ENCODE measurements at regions not wholly inside any gene's neighbourhood (a gene's known extent, or its start where the extent isn't known, plus 50 kb on each side); places are given as distances from the start of the nearest gene placed in this dataset.

DNA sequence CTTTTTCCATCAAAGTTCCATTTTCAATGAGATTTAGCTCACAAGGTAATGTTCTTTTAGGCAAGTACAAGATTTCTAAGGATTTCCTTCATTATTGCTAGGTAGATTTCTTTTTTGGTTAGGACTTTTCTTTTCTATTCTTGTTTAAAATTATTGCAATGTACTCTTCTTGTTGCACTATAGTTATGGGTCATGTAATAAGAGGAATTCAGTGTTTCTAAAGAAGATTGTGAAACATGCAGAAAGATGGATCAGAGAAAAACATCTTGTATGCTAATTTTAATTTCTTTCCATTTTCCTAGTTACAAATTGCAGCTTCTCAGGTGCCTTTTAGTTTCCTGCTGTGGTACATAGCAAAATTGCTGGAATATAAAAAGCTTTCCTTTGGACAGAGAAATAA is 56.1 kb downstream of the BTG1 start:
- no peak for DNase-seq

DNA sequence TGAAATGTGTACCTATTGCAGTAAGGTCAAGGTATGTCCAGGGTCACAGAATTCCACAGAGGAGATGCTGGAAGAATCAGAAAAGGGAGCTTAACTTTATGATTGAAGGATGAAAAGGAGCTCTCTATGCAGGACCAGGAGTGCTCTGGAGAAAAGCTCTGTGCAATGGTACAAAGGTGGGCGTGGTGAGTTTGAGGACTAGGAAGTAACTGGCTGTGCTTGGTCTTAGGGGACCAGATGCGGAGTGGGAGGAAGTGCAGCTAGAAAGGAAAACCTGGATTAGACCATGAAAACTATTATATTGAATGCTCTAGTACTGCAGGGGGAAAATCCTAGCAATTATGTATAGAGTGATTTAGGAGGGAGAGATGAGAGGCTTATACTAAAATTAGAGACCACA is 56.8 kb downstream of the BTG1 start:
- DNase-seq, result no peak

GRCh38 chr12:92085736-92086040 is 60.0 kb downstream of the BTG1 start:
- no peak for DNase-seq

DNA sequence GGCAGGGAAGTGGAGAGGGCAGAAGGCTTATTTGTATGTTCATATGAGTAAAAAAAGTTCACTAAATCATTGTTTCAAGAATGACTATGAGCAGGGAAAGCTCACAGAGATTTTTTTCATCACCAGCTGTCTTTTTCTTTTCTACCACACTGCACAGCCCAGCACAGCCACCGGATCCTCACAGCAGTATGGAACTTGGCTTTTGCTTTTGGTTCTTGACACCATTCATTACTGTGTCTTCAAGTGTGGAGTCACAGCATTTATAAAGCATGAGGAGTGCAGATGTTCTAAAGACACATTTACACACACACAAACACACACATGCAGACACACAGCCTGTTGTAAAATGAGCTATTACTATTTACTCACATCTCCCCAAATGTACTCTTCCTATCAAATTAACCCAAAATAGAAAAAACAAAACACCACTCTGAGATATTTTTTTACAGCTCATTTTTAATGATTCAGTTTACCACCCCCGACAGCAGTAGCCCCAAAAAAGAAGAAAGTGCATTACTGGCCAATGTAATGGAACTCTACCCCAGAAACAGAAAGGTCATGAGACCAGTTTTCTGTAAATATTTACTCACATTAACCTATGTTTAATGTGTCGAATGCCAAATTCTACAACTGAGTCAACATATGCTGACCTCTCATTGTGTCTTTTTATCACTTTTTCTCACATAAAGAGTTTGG is 60.5 kb downstream of the BTG1 start:
- DNase-seq, result no peak

DNA sequence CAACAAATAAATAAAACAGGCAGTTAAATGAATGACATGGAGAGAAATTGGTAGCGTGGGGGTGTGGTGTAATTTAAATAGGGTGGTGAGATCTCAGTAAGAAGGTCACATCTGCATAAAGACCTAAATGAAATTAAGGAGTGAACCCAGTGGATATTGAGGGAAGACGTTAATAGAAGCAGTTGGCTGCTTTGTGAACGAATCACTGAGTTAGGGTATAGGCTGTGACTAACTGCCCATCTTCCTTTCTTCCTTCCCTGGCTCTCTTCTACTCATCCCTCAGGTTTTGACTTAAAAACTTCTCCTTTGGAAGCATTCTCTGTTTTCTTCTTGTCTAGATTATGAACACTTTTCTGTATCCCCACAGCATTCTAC is 64.7 kb downstream of the BTG1 start:
- no peak for DNase-seq

DNA sequence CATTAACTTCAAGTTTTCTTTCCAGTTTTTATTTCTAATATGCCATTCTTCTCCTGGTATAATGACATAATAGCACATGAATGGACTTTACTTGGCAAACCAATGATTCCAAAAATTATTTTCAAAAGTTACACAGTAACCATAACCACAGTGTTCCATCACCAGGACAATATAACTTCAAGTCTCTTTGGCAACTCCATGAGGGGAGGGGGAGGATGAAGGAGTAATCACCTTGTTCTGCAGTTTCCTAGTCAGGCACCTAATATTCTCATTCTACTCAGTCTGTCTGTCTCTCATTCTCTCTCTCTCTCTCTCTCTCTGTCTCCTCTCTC is 66.6 kb downstream of the BTG1 start:
- DNase-seq, result no peak

DNA sequence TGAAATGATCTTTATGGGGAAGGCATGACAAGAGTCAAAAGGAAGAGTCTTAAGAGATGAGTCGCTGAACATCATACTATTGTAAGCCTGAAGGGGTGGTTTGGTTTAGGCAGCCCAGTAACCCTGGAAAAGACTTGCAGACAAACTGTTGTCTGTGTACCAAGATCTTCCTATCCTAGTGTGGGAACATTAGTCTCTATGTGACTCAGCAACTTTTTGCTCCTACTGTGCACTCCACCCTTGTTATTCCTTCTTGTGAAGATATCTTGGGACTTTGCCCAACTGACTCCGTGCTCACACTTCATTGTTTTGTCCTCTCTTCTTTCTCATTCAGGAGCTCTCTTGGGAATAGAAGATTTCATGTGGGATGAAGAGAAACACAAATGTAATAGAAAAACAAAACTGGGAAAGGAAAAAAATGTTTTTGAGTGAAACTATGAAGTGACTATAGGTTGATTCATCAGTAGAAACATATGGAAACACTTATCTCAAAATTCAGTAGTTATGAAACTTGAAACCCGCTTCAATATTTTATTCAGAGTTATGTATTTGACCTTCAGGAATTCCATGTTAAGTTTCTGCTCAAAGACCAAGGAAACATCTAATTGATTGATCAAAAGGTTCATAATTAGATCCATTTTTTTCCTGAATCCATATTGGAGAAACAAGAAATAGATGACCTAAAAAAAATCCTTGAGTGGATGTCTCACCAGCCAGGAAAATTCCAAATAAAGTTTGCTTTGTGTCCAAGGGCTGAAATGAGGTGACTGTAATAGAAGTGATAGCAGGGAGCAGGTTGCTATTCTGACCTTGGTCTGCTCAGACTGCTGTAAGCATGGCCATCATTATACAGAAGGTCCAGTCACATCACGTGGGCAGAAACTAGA is 67.2 kb downstream of the BTG1 start:
- no peak for DNase-seq

GRCh38 chr12:92077530-92077929 is 68.1 kb downstream of the BTG1 start:
- no peak for DNase-seq

GRCh38 chr12:92076101-92076500 is 69.5 kb downstream of the BTG1 start:
- DNase-seq, result no peak

GRCh38 chr12:92075425-92075914 is 70.2 kb downstream of the BTG1 start:
- no peak for DNase-seq

- DNase-seq, result no peak
These were observed 70.8 kb downstream of the BTG1 start for GRCh38 chr12:92074889-92075288.

DNA sequence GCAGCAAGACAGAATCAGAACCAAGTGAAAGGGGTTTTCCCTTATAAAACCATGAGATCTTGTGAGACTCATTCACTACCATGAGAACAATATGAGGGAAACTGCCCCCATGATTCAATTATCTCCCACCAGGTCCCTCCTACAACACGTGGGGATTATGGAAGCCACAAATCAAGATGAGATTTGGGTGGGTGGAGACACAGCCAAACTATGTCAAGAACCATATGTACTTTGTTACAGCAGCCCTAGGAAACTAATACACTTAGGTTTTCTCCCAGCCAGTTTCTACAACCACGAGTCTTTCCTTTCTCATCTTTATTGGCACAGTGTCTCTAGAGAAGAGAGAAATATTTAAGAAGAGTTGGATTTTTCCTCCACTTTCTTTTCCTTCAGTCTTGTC is 72.6 kb downstream of the BTG1 start:
- no peak for DNase-seq

- no peak for DNase-seq
These were observed 73.5 kb downstream of the BTG1 start for GRCh38 chr12:92072112-92072511.

- DNase-seq, result no peak
These were observed 74.7 kb downstream of the BTG1 start for GRCh38 chr12:92070864-92071445.

GRCh38 chr12:92070054-92070863 is 75.4 kb downstream of the BTG1 start:
- no peak for DNase-seq

DNA sequence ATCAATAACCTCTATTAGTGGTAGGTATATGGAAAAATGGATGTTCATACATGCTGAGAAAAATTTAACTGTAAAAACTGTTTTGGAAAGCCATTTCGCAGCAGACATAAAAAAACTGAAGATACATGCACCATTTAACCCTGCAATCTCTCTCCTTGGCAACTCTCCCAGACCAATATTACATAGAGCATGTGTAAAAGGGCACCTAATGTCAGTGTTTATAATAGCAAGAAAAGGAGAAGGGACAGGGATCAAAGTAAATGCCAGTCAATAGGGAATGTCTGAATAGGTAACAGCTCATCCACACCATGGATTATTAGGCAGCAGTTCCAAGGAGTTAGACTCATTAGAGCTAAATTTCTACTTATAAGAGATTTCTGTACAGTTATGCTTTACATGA is 77.2 kb downstream of the BTG1 start:
- DNase-seq, result no peak

DNA sequence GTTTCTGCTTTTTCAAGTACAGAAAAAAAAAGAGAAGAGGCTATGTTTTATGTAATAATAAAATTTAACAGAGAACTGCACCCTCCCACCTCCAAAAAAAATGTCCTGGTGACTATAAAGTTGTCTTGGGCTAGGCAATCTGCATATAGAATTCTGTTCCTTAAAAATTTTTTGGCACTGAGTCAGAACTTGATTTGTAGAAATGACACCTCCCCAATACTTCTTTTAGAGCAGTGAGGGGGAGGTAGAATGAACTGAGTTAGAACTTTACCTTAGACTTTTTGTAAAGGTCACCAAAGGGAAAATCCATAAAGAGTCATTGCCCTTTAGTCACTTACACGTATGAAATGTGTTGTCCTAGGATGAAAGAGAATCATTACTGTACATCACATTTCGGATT is 80.0 kb downstream of the BTG1 start:
- DNase-seq, result no peak

- DNase-seq, result peak in 20 of 51 donors; percentile 1 to 60 (median 11)
These were observed 80.6 kb downstream of the BTG1 start for GRCh38 chr12:92065018-92065499.

GRCh38 chr12:92064422-92064821 is 81.2 kb downstream of the BTG1 start:
- peak in 7 of 51 donors; percentile 1 to 16 (median 4) for DNase-seq

DNA sequence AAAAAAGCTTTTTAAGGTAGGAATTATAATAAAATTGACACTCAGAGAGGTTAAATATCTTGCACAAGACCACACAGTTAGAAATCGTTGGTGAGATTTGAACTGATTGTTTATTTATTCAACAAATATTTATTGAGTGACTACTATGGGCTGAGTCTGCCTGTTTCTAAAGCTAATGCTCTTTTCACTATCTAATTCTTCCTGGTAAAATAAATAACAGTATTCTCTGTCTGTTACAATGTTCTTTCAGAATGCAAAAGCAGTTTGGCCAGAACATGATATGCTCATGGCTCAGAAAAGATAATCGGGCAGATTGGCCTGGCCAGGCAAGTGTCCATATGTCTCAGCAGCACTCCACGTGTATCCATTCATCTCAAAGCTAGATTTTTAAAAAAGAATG is 82.0 kb downstream of the BTG1 start:
- no peak for DNase-seq

- no peak for DNase-seq
These were observed 82.8 kb downstream of the BTG1 start for GRCh38 chr12:92062539-92063493.
